ENCODE measurements at regions not wholly inside any gene's neighbourhood (a gene's known extent, or its start where the extent isn't known, plus 50 kb on each side); places are given as distances from the start of the nearest gene placed in this dataset.
"Not testable (repeated sequence)": the region's sequence is repeated elsewhere in the genome, so short reads cannot be mapped to it uniquely, and the experiment has no call there.

GRCh38 chr2:7736646-7737305 is 819.6 kb downstream of the RNF144A start:
- DNase-seq (ENCODE audit: low read depth in 1 of 2, low spot score in 1 of 2), result no peak

GRCh38 chr2:7738596-7738995 is 821.4 kb downstream of the RNF144A start:
- no peak for DNase-seq (ENCODE audit: low read depth in 1 of 2, low spot score in 1 of 2)

DNA sequence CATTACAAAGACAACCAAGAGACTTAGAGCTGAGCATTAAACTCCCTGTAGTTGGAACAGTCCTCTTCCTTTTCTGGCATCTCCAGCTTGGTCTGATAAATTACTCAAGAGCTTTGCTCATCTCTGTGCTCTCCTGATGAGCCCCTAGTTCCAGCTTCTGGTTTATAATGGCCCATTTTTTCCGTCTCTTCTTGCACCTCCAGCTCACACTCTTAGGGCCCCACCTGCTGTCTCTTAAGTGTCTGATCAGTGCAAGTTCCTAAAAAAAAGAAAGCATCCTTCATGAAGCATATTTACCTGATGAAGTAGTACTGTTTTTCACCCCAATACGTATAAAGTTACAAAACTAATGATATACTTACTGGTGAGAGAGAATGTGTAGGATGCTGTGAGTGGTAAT is 822.9 kb downstream of the RNF144A start:
- DNase-seq (ENCODE audit: low read depth in 1 of 2, low spot score in 1 of 2), result no peak

GRCh38 chr2:7742301-7742700 is 825.1 kb downstream of the RNF144A start:
- DNase-seq (ENCODE audit: low read depth in 1 of 2, low spot score in 1 of 2), result no peak

- DNase-seq (ENCODE audit: low read depth in 1 of 2, low spot score in 1 of 2), result no peak
Observed at GRCh38 chr2:7744827-7745226, 827.6 kb downstream of the RNF144A start.

- DNase-seq (ENCODE audit: low read depth in 1 of 2, low spot score in 1 of 2), result no peak
Observed at GRCh38 chr2:7745369-7745768, 828.2 kb downstream of the RNF144A start.

DNA sequence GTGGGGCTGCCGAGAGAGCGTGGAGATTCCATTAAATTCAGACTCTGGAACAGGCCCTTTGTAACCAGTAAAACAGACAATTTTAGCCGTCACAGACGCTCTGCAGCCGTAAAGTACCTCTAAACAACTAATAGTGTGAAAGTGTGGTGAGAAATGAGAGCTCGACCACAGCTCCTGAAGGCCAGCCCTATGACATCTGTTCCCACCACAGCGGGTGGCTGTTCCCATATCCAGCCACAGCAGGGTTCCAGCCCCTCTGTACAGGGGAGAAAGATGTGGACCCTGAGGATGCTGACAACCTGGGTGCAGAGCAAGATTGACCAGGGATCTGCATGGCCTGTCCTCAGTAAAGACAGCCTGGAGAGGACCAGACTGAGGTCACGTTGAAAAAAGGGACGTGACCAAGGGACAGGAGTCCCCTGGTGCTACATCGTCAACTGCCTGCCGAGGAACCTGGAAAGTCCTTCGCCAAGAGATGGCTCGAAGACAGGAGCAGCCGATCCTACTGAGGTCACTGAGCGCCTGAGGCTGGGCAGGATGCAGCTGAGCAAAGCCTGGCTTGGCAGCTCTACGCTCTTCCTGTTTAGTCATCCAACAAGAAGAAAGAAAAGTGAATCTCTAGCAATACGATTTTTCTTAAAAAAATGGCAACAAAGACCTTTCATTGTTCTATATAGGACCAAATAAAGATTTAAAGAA is 831.7 kb downstream of the RNF144A start:
- no peak for DNase-seq (ENCODE audit: low read depth in 1 of 2, low spot score in 1 of 2)

DNA sequence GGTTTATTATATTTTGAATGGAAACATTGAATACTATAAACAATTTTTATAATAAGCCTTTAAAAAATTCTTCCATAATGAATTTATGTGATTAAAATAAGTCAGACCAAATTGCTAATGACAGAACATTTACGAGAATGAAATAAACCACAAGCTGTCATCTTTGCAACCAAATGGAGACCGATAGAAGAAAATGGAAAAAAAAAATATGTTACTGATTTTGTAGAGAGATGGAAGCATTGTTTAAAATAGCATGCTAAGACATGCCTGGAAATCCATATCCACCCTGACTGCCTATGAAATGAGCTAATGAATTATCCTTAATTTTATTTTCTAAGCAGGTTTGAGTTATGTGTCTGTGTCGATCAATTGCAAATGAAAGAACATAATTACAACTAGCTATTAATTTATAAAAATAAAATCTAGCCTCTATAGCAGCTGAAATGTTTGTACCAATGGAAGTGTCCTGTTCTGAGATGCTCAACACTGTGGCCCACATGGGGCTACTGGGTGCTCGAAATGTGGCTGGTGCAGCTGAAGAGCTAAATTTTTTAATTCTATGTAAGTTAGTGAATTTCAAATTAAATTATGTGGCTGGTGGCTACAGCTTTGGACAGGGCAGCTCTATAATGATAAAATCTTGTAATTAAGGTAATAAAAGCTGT is 832.8 kb downstream of the RNF144A start:
- DNase-seq (ENCODE audit: low read depth in 1 of 2, low spot score in 1 of 2), result no peak

DNA sequence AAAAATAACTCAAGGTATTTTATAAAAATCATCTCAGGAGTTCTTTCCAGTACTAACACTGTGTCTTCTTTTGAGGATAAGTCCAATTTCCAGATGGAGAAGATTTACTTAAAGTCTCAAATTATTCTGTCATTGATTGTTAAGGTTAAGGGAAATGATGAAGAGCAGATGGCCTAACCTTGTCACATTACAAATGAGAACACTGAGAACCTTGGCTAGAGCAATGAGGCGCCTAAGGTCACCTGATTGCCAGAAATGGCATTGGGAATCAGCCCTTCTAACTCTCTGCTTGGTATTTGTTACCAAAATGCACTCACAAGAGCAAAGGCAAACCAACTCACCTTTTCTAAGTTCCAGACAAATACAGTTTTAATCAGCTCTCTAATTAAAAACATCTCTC is 835.1 kb downstream of the RNF144A start:
- DNase-seq (ENCODE audit: low read depth in 1 of 2, low spot score in 1 of 2), result no peak

GRCh38 chr2:7753777-7754176 is 836.6 kb downstream of the RNF144A start:
- DNase-seq (ENCODE audit: low read depth in 1 of 2, low spot score in 1 of 2), result no peak

- DNase-seq (ENCODE audit: low read depth in 1 of 2, low spot score in 1 of 2), result no peak
Observed at GRCh38 chr2:7755879-7756278, 838.7 kb downstream of the RNF144A start.

- no peak for DNase-seq (ENCODE audit: low read depth in 1 of 2, low spot score in 1 of 2)
Observed at GRCh38 chr2:7758073-7758759, 841.0 kb downstream of the RNF144A start.

- DNase-seq (ENCODE audit: low read depth in 1 of 2, low spot score in 1 of 2), result no peak
Observed at GRCh38 chr2:7759898-7760297, 842.7 kb downstream of the RNF144A start.

DNA sequence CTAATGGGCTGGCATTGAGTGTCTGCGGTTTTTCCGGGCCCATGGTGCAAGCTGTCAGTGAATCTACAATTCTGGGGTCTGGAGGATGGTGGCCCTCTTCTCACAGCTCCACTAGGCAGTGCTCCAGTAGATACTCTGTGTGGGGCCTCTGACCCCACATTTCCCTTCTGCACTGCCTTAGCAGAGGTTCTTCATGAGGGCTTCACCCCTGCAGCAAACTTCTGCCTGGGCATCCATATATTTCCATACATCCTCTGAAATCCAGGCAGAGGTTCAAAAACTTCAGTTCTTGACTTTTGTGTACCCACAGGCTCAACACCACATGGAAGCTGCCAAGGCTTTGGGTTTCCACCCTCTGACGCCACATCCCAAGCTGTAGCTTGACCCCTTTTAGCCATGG is 846.2 kb downstream of the RNF144A start:
- not testable (repeated sequence) for DNase-seq (ENCODE audit: low read depth in 1 of 2, low spot score in 1 of 2)

DNA sequence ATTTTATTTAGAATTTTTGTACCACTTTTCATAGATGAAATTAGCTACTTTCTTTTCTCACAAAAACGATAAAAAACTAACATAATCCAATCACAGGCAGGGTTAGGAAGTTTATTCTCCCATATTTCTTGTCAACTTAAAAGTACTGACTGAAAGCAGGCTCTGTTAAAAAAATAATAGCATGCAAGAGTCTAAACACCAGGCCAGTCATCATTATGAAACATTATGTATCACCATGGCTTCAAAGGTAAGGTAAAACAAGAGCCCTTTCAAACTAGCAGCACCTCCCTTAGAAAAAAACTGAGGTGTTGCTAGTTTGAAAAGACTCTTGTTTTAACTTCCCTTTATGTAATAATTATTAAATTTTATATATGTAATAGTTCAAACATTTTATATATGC is 848.0 kb downstream of the RNF144A start:
- DNase-seq (ENCODE audit: low read depth in 1 of 2, low spot score in 1 of 2), result no peak

DNA sequence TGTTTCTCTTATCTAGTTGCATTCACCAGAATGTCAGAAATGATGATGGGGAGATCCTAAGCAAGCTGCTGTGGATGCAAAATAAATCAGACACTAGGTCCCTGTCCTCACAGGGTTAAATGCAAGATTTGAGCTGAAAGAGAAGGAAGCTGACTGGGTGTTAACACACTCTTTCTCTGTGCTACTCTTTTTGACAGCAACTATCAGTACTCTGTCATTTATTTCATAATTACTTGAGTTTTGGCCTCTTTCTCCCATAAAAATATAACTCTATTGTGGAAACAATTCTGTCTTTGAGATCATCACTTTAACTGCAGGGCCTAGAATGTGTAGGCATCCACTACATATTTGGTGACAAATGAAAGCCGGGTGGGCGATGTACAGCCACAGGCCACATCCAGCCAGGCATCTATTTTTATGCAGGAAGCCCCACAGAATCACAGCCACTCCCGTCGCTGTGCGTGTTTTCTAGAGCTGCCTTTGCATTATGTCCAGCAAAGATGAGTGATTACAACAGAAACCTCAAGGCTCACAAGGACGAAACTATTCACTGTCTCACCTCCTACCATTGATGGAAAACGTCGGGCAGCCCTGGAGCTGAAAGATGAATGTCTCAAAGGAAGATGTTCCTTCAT is 849.0 kb downstream of the RNF144A start:
- DNase-seq (ENCODE audit: low read depth in 1 of 2, low spot score in 1 of 2), result no peak

DNA sequence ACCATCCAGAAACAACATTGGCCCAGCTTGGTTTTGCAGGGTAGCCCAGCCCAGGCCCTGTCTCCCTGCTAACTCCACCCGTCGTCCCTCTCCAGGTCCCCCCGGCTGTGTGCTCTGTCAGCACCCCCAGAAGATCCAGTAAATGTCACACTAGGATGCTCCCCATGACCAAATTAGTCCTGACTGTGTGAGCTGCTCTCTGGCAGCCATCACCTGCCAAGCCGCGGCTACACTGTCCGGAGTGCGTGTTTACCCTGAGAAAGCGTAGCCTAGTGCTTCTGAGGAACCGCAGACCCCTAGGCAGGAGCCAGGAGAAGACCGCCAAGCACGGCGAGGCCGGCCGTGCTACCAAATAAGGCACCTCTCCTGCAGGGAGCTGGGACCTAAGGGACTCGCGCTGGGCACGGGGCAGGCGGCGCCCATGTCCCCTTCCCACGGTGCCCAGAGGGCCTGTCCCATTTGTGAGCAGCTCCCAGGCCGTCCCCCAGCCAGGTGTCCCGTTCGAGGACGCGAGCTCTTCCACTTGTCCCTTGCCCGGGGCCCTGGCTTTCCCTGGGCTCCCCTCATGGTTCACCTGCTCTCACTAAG is 849.9 kb downstream of the RNF144A start:
- DNase-seq (ENCODE audit: low read depth in 1 of 2, low spot score in 1 of 2), result no peak

GRCh38 chr2:7767902-7768301 is 850.7 kb downstream of the RNF144A start:
- DNase-seq (ENCODE audit: low read depth in 1 of 2, low spot score in 1 of 2), result no peak

DNA sequence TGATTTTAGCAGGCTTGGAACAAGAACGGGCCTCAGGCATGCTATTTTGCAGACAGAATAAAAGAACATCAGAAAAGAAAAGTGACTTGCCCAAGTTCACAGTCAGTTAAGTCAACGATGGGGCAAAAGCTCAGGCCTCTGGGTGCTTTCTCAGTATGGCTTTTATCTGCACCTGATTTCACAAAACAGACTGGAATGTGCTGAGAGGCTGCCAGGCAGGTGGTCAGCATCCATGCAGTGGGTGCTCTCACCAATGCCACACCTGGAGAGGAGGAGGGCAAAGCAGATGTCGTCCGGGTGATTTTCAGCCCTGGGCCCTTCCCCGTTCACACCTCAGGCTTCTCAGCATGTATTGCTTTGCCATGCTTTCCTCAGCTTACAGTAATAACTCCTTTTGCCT is 854.6 kb downstream of the RNF144A start:
- no peak for DNase-seq (ENCODE audit: low read depth in 1 of 2, low spot score in 1 of 2)

DNA sequence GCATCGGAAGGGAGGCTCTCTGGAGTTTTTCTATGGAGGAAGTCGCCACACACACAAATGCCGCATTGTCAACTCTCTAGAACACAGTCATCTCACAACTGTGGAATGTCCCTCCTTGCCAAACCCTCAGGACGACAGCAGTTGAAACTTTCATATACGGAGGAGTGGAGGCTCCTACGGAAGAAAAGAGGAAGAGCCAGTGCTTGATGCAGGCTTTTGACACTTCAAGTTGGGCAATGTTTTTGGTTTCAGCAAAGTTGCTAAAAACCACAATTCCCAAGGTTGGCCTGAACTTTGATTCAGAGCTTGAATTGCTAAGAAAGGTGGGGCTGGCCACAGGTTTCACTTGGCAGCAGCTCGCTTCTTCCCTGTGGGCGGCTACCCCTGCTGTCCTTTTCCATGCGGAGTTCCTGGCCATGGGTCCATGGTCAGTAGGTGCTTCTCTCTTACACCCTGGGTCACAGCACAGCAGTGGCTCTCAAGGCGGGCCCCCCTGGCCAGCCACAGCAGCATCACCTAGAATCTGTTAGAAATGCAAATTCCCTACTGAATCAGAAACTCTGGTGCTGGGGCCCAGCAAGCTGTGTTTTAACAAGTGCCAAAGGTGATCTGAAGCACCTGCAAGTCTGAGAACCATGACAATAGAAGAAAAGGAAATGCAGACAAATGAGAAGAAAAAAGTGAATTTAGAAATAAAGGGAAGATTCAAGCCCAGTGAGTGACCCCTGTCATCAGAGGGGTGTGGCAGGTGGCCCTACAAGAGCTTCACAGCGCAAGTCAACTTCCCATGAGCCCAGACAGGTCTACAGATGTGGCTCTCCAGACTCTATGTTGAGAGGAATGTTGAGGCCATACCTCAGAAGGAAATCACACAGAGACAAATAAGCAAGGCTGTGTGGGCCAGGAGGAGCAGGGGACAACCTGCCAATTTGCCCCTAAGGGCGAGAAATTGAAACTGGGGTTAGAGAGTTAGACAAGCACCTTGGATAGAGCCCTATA is 856.4 kb downstream of the RNF144A start:
- DNase-seq (ENCODE audit: low read depth in 1 of 2, low spot score in 1 of 2), result no peak
